ENCODE measurements at regions not wholly inside any gene's neighbourhood (a gene's known extent, or its start where the extent isn't known, plus 50 kb on each side); places are given as distances from the start of the nearest gene placed in this dataset.
"Not testable (repeated sequence)": the region's sequence is repeated elsewhere in the genome, so short reads cannot be mapped to it uniquely, and the experiment has no call there.

DNA sequence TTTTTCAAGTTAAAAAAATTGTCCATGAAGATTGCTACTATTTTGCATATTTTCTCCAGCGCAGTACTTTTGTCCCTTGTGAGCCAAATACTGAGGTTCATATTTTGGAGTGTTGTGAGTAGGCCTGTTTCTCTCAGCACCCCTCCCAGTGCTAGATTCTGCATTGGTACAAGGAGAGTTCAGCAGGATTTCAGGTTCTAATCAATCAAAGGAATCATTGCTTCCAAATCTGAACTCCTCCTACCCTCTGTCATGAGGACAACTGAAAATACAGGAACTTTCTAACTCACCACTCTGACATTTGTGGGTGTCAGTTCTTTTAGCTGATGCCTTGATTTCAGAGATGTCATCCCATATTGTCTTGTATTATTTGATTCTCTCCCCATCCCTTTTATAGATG lies 299.9 kb downstream of the FZD1 start:
- no peak for DNase-seq (ENCODE audit: extremely low read depth, low read depth, low spot score)

DNA sequence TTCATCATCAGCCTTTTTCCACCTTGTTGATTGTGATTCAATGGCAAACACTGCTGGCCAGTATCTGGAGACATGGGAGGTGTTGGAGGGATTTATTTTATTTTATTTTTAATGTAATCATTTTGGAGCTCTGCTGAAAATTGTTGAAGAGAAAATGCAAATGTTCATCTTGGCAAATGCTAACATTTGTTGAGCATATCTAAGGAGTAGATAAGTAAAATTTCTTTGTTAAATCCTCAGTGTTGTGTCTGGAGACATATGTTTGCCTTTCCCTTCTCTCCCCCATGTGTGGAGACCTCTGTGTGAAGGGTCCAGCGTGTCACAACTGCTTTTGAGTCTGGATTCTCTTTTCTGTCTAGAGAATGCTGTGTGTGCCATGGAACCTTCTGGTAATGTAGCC lies 300.3 kb downstream of the FZD1 start:
- no peak for DNase-seq (ENCODE audit: extremely low read depth, low read depth, low spot score)

DNA sequence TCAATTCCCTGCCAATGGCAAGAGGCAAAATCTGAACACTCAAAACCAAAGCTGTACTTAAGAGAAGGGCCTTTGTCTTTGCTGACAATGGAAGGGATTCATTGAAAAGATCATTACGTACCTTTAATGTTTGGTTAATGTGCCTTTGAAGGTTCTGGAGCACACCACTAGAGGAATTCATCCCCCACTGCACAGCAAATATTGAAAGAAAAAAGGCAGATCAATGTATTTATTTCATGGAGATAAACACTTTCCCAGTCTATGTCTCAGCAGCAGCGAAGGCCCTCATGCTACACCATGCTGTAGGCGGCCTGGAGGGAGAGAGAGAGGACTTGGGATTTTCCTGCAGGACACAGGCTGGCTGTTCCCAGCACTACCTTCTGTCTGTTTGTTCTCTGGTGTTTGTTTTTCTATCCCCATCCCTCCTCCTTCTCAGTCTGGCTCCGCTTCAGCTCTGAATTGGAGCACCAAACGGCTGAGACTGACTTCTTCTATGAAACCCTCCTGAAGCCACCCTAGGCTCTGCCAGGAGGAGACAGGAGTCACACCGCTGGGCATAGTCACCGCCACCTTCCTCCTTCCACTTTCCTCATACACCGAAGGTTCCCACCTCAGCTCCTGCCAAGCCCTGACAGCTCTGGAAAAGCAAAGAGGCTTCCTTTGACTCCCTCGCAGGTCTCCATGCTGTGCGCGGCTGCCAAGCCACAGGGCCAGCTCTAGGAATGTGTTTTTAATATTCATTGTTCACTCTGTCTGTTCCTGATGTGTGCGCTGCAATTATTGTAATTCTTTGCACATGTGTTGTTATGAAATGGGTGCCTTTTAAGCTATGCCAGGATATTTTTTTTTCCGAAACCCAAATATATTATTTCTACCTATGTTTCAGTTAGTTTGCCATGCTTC lies 301.5 kb downstream of the FZD1 start:
- no peak for DNase-seq (ENCODE audit: extremely low read depth, low read depth, low spot score)

DNA sequence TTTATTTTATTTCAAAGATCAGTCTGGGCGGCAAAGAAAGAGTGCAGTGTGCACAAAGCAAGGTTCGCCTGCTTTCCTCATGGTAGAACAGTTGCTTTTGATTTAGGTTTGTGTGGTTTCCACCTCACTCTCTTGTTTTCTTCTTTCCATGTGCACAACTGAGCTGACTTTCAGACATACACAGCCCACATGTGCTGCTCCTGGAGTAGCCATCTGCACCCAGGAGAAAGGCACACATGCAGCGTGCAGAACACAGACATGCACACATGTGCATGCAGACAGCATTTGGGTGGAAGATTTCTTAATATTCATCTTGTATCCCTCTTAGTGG lies 302.1 kb downstream of the FZD1 start:
- DNase-seq (ENCODE audit: extremely low read depth, low read depth, low spot score) = no peak

DNA sequence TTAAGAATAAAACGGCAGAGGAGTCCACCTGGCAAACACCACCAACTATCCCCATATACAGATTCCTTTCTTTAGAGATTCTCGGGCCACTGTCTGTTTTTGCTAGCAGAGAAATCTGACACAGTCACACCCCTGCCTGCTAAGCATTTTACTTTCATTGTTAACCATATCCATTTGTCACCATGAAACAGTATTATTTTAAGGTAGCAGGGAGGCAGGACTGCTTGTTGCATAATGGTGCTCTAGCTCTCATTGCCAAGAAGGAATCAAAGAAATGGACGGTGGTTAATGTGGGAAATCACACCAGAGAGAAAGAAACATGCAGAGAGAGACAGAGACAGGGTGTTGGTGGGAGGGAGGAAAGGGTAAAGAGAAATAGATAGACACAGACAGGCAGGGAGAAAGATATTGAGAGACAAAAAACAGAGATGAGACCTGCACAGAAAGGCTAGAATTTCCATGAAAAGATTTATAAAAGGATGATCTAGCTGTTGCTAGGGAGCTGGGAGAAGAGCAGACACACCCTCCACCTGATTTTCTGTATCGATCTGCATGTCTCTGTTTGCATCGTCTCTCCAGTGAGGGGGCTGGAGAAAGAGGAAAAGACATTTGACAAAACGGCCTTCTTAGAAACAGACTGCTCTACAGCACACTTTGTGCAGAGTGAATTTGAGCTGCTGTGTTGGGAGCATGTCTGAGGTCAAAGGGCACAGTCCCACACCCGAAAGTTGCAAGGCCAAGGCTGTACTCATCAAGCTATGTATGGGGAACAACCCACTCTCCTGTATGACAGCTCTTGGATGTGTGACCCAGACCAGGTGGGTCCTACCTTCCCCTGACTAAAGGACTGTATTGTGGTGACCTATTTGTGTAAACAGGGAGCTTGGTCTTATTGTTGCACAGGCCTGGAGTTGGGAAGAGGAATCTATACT lies 303.1 kb downstream of the FZD1 start:
- no peak for DNase-seq (ENCODE audit: extremely low read depth, low read depth, low spot score)

DNA sequence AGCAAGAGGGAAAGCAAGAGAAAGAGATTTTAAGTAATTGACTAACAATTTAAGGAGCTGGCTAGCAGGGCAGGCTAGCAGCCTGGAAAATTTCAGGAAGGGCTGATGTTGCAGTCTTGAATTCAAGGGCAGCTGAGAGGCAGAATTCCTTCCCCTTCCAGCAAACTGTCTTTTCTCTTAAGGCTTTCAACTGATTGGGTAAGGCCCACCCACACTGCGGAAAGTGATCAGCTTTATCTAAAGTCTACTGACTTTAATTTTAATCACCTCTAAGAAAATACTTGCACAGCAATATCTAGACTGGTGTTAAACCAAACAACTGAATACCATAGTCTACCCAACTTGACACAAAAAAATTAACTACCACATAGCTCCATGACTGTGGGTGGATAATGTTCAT lies 303.9 kb downstream of the FZD1 start:
- no peak for DNase-seq (ENCODE audit: extremely low read depth, low read depth, low spot score)

DNA sequence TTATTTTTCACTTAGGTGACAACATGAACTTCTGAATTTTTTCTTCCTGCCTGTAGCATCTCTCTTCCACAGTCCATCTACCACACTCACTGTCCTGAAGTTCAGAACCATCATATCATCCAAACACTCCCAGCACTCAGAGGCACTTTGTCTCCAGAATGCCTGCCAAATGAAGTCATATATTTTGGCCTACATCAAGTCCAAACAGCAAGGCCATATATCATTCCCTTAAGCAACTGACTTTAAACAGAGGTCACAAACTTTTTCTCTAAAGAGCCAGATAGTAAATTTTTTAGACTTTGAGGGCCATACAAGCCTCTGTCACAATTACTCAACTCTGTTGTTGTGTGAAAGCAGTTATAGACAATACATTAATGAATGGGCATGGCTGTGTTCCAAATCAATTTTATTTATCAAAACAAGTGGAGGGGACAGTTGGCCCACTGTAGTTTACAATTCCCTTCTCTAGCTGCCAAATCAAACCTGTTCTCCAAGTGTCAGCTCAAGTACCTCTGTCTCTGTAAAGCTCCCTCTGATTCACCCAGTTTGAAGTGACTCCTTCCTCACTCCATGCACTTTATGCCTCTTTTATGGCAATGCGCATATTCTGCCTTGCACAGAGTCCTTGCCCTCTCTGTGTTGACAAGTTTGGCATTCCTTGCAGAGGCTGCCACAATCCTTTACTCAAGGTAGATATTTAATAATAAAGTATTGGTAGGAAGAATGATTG lies 305.7 kb downstream of the FZD1 start:
- no peak for DNase-seq (ENCODE audit: extremely low read depth, low read depth, low spot score)

DNA sequence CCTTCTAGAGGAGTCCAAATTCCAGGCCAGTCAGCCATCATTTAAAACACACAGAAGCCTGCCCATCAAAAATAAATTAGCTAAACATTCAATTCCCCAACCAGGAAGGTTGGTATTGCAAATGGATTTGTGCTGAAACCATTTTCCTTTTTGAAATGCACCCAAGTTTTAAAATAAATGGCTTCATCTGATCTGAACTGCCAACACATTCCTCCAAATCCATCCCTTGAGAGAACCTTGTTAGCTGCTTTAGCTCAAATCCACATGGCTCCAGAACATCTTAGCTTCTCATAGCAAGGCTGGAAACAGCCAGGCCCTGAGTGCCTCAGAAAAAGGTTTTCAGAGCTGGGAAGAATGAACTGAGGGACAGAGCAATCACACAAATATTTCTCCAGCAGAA lies 306.3 kb downstream of the FZD1 start:
- DNase-seq (ENCODE audit: extremely low read depth, low read depth, low spot score) = no peak

DNA sequence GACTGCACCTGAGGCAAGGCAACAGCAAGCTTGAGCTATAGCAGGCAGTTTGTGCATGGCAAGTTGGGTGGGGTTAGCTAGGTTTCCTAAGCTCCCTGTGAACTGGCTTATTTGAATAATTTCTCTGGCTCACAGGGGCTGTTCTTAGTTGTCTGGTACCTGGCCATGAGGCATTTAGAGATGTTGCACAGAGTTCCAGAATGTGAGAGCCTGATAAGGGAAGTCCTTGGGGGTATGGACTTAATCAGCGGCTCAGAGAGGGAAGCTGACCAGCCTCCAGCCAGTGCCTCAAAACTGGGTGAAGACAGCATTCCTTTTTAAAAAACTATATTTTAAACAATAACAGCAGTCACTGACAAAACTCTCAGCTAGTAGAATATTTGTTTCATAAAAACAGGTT lies 307.4 kb downstream of the FZD1 start:
- no peak for DNase-seq (ENCODE audit: extremely low read depth, low read depth, low spot score)

DNA sequence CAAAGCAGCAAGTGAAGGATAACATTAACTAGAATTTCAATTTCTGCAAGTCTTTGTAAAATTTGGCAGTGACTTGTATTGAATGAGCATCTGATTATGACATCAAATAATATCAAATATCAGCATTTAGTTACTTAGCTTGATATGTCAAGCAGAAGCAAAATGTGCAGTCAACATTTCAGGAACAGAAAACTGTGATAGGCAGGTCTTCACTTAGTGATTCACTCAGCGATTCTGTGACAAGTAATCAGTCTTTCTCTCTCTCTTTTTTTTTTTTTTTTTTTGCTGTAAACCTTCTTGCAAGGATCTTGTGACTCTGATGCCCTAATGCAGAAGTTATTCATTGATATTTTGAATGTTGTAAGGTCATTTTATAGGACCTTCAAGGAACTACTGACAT lies 307.1 kb downstream of the MTERF1 start:
- no peak for DNase-seq (ENCODE audit: extremely low read depth, low read depth, low spot score)

DNA sequence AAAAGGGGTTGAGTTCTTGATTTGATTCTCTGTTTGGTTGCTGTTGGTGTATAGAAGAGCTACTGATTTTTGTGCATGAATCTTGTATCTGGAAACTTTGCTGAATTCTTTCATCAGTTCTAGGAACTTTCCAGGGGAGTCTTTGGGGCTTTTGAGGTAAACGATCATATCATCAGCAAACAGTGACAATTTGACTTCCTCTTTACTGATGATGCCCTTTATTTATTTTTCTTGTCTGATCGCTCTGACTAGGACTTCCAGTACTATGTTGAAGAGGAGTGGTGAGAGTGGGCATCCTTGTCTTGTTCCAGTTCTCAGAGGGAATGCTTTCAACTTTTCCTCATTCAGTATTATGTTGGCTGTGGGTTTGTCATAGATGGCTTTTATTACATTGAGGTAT lies 304.0 kb downstream of the MTERF1 start:
- not testable (repeated sequence) for DNase-seq (ENCODE audit: extremely low read depth, low read depth, low spot score)

DNA sequence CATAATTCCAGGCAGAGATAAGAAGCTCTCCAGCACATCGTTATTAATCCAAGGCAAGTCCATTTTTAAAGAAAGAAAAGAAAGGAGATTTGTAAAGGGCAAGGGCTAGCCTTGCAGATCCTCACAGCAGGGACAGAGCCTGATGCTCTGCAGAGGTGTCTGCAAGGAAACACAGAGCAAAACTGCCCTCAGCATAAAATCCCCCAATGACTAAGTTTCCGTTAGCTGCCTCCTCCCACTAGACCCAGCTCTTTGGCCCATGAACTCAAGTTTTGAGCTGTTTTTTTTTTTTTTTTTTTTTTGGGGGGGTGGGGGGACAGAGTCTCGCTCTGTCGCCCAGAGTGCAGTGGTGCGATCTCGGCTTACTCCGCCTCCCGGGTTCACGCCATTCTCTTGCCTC lies 300.7 kb downstream of the MTERF1 start:
- DNase-seq (ENCODE audit: extremely low read depth, low read depth, low spot score) = no peak

DNA sequence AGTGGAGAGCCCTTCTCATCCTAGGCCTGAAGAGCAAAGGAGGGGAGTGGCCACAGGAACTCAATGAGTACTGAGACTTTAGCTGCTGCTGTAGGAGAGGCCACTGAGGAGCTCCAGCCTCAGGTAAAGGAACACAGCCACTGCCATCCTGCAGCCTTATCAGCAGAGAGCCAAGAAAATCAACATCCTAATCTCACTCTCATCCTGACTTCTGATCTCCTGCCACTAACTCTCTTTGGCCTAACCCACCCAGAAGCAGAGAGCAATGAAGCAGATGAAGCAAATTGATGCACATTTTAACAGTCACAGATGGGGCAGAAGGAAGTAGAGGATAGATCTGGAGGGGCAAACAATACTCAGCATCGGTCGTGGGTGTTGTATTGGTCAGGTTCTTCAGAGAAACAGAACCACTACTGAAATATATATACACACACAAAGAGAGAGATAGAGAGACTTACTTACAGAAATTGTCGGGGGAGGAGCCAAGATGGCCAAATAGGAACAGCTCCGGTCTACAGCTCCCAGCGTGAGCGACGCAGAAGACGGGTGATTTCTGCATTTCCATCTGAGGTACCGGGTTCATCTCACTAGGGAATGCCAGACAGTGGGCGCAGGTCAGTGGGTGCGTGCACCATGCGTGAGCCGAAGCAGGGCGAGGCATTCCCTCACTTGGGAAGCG lies 297.6 kb downstream of the MTERF1 start:
- no peak for DNase-seq (ENCODE audit: extremely low read depth, low read depth, low spot score)

DNA sequence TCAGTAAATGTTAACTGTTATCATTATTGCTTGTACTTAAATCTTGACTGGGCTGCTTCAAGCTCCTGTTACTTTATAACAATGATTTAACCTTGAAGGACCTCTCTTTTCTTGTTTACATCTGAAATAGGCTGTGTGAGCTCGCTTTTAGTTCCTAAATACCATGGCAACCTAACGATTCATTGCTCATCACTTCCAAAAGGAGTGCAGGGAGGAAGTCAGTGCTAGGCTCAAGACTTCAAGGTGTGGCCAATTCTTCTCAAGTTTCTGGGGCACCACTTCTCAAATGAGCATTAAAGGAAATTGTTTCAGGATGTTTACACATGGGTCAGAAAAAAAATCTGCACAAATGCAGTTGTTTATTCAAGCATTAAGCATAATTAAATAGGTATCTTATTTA lies 284.2 kb downstream of the MTERF1 start:
- no peak for DNase-seq (ENCODE audit: extremely low read depth, low read depth, low spot score)

DNA sequence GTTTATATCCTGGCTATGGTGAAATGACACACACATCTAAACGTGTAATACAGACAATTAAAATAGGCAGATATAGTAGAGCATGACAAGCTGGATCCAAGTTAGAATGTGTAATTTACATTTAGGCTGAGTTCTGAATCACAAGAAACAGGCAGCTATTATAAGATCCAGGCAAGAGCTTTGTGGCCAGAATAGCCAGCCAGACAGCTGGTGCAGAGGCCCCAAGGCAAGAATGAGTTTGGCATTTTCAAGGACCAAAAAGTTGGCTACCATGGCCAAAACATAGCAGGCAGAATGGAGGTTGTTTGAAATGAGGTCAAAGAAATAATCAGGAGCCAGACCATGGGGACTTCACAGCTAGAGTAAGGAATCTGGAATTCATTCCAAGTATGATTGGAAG lies 281.7 kb downstream of the MTERF1 start:
- no peak for DNase-seq (ENCODE audit: extremely low read depth, low read depth, low spot score)

DNA sequence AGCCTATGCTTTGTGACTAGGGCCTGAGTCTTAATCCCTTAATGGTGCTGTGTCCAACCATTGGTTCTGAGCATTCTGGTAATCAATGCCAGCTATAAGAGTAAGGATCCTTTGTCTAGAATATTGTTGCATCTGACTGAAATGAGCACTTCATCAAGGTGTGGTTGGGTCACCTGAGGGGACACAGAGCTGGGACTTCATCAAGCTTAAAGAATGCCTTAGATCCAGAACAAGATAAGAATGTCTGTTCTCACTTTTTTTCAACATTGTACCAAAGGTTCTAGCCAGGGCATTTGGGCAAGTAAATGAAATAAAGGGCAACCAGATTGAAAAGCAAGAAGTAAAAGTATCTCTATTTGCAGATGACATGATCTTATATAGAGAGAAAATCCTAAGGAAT lies 280.4 kb downstream of the MTERF1 start:
- DNase-seq (ENCODE audit: extremely low read depth, low read depth, low spot score) = no peak

DNA sequence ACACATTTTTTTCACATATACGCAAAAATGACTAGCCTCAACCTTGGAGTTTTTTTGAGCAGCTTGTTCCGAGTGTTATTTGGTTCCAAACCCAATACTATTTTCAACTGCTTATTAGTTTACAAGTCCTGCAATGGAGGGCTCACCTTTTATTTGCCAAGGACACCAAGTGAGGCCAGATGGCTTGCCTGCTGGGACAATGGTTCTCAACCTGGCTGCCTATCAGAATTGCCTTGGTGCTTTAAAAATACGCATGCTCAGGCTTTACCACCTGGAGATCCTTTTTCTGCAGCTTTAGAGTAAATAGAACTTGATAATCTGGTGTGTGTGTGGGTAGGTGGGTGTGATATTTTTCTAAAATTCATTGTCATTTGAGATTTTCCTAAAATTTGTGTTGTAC lies 276.8 kb downstream of the MTERF1 start:
- DNase-seq (ENCODE audit: extremely low read depth, low read depth, low spot score) = no peak

DNA sequence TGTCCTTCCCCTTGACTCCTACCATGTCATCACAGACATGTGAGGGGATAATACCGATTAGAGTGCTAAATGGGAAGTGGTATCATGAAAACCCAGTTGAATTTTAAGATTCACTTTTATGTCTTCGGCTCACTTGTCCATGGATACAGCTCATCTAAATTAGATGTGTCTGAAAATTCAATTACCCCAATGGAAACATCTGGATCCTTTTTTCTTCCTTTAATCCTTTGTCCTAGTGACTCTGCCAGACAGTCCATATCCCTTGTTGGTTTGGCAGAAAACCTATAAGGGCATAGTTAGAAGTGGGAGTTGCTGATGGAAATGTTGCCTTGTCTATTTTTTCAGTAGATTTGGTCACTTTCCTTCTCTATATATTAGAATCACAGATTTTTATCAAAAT lies 271.9 kb downstream of the MTERF1 start:
- DNase-seq (ENCODE audit: extremely low read depth, low read depth, low spot score) = no peak

DNA sequence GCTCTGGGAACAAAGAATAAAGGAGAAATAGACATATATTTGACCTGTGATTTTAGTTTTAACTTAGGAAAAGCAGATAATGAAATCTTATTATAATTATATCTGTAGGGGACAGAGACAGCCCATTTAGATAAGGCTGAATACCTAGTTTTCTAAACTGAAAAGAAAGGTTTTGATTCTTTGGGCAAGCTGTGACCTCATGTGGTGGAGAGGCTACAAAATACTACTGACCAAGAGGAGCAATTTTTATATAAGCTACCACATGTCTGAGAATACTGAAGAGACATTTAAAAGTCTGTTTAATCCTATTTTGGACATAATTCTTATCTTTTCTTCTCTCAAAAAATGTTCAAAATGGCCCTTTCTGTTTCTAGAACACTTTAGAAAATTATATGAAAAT lies 271.0 kb downstream of the MTERF1 start:
- no peak for DNase-seq (ENCODE audit: extremely low read depth, low read depth, low spot score)

DNA sequence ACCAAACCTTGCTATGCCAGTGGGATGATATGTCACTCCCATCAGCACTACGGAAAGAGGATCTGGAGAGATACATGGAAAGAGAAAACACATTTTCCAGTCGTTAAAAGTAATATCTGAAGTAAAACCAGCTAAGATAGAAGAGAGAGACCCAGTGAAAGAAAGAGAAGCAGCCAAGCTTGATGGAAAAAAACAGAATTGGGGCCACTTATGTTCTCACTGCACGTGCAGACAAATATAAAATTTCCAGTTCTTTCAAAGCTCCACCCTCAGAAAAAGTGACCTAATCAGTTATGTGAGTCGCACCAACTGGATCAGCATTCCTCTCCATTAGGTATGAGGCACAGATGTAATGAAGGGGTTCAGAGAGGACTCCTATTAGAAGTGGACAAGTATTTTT lies 266.1 kb downstream of the MTERF1 start:
- DNase-seq (ENCODE audit: extremely low read depth, low read depth, low spot score) = no peak
